Glomerular visceral epithelial cell (primary cell): ENCODE measurements at regions not wholly inside any gene's neighbourhood (a gene's known extent, or its start where the extent isn't known, plus 50 kb on each side); places are given as distances from the start of the nearest gene placed in this dataset.
"Not testable (repeated sequence)": the region's sequence is repeated elsewhere in the genome, so short reads cannot be mapped to it uniquely, and the experiment has no call there.

ENCODE experiments used
- DNase-seq: peaks from one replicate; pipeline ENCODE4 v3.0.0-alpha.2; 2016; ENCODE audit errors: extremely low spot score

DNA sequence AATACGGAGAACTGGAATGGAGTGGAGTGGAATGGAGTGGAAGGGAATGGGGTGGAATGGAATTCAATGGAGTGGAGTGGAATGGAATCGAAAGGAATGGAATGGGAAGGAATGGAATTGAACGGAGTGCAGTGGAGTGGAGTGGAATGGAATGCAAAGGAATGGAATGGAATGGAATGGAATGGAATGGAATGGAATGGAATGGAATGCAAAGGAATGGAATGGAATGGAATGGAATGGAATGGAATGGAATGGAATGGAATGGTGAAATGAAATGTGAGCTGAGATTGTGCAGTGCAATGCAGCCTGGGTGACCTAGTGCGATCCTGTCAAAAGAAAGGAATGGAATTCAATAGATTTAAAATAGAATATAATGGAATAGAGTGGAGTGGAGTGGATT lies 357.3 kb upstream of the WSB1 start:
- DNase-seq: not testable (repeated sequence)

DNA sequence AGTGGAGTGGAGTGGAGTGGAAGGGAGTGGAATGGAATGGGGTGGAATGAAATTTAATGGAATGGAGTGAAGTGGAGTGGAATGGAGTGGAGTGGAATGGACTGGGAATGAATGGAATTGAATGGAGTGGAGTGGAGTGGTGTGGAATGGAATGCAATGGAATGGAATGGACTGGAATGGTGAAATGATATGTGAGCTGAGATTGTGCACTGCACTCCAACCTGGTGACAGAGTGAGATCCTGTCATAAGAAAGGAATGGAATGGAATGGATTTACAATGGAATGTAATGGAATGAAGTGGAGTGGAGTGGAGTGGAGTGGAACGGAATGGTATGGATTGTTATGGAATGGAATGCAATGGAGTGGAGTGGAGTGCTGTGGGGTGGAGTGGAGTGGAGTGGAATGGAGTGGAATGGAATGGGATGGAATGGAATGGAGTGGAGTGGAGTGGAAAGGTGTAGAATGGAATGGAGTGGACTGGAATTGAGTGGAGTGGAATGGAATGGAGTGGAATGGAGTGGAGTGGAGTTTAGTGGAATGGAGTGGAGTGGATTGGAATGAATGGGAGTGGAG lies 356.1 kb upstream of the WSB1 start:
- DNase-seq: not testable (repeated sequence)

DNA sequence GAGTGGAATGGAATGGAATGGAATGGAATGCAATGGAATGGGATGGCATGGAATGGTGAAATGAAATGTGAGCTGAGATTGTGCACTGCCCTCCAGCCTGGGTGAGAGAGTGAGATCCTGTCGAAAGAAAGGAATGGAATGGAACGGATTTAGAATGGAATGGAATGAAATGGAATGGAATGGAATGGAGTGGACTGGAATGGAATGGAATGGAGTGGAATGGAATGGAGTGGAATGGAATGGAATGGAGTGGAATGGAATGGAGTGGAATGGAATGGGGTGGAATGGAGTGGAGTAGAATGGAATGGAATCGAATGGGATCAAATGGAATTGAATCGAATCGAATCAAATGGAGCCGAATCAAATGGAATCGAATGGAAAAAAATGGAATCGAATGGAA lies 354.2 kb upstream of the WSB1 start:
- not testable (repeated sequence) for DNase-seq

DNA sequence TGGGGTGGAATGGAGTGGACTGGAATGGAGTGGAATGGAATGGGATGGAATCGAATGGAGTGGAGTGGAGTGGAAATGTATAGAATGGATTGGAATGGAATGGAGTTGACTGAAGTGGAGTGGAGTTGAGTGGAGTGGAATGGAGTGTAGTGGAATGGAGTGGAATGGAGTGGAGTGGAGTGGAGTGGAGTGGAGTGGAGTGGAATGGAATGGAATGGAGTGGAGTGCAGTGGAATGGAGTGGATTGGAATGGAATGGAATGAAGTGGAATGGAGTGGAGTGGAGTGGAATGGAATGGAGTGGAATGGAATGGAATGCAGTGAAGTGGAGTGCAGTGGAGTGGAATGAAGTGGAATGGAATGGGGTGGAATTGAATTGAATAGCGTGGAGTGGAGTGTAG lies 353.3 kb upstream of the WSB1 start:
- DNase-seq: not testable (repeated sequence)

DNA sequence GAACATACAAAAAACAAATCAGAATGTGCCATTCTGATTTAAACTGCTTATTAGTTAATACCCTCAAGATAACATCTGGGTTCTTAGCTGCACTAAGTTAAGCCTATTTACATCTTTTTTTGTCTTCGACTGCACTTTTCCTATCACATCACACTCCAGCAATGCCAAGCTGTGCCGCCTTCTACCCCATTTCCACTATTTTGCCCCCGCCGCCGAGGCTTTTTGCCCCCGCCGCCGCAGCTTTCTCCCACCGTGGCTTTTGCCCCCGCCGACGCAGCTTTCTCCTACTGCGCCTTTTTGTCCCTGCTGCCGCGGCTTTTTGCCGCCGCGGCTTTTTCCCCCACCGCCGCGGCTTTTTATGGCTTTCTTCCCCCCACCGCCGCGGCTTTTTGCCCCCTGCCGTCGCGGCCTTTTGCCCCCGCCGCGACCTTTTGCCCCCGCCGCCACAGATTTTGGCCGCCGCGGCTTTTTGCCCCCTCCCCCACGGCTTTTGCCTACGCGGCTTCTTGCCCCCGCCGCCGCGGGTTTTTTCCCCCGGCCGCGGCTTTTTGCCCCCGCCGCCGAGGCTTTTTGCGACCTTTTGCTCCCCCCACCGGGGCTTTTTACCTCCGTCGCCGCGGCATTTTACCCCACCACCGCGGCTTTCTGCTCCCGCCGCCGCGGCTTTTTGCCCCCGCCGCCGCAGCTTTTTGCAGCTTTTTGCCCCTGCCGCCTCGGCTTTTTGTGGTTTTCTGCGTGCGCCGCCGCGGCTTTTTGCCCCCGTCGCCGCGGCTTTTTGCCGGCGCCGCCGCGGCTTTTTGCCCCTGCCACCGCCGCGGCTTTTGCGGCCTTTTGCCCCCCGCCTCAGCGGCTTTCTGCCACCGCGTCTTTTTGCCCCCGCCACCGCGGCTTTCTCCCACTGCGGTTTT lies 331.4 kb upstream of the WSB1 start:
- no peak for DNase-seq

DNA sequence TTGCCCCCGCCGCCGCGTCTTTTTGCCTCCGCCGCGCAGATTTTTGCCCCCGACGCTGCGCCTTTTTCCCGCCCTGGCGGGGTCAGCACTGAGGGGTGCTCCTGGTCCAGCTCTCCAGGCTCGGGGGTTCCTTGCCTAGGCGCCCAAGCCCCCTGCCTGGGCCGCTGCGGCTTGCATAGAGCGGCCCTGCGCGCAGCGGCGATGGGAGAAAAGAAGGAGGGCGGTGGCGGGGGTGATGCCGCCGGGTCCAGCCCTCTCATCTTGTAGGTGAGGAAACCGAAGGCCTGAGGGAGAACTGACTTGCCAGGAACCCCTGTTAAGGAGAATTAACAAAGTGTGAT lies 330.8 kb upstream of the WSB1 start:
- DNase-seq: no peak

DNA sequence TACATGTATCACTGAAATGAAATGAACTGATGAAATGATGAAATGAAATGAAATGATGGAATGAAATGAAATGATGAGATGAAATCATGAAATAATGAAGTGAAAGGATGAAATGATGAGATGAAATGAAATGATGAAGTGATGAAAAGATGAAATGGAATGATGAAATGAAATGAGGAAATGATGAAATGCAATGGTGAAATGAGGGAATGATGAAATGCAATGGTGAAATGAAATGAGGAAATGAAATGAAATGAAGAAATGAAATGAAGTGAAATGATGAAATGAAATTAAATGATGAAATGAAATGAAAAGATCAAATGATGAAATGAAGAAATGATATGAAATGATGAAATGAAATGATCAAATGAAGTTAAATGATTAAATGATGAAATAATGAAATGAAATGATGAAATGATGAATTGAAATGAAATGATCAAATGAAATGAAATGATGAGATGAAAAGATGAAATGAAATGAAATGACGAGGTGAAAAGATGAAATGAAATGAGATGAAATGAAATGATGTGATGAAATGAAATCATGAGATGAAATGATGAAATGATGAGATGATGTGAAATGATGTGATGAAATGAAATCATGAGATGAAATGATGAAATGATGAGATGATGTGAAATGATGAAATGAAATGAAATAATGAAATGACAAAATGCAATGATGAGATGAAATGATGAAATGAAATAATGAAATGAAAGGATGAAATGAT lies 327.9 kb upstream of the WSB1 start:
- not testable (repeated sequence) for DNase-seq

DNA sequence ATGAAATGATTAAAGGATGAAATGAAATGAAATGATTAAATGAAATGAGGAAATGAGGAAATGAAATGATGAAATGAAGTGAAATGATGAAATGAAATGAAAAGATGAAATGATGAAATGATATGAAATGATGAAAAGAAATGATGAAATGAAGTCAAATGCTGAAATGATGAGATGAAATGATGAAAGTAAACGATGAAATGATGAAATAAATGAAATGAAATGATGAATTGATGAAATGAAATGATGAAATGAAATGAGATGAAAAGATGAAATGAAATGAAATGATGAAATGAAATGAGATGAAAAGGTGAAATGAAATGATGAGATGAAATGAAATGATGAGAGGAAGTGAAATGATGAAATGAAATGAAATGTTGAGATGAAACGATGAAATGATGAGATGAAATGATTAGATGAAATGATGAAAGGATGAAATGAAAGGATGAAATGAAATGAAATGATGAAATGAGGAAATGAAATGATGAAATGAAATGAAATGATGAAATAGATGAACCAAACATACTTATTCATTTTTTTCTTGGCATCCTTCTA lies 327.2 kb upstream of the WSB1 start:
- not testable (repeated sequence) for DNase-seq

DNA sequence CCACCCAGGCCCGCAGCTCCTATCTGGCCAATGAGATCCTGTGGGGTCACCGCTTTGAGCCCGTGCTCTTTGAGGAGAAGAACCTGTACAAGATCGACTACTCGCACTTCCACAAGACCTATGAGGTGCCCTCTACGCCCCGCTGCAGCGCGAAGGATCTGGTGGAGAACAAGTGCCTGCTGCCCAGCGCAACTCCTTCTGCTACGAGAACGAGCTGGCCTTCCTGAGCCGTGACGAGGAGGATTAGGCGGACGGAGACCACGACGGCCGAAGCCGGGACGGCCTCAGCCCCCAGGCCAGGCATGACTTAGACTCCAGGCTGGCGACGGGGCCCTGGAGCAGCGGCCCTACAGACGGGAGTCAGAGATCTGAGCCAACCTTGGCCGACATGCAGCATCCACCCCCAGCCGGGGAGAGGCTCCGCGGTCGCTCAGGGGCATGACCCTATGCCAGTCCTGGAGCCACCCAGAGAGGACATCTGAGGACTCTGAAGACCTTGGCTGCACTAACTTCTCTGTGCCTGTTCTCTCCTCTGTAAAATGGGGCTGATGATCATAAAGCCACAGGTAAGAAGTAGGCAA lies 312.0 kb upstream of the WSB1 start:
- not testable (repeated sequence) for DNase-seq

DNA sequence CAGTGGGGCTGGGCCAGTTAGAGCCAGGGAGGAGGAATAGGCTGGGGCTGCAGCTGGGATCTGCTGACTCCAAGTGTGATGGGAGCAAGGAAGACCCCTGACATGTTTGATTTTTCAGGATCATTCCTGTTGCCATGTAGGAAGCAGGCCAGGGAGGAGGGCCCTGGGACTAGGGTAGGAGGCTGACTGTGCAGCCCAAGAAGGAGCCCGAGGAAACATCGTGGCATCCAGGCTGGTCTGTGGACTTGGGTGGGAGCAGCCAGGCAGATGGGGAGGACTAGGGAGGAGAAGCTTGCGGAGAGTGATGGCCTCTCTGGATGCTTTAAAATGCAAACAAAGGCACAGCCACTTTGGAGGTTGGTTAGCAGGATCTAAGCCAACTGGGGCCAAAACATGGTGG lies 311.4 kb upstream of the WSB1 start:
- DNase-seq: not testable (repeated sequence)

DNA sequence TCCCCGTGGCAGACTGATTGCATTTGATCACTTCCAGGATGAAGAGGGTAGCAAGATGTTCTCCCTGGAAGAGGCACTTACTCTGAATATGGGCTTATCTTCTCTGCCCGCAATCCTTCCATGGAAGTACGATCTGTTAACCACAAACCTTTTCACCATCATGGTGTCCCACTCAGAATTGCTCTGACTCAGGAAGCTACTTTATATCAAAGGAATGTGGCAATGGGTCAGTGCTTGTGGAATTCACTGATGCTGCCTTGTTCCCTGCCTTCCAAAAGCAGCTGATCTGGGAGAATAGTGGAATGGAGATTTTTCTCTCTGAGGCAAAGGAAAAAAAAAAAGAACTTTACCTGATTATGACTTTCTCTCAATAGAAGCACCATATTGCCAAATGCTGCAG lies 306.1 kb upstream of the WSB1 start:
- DNase-seq: peak; percentile 33

DNA sequence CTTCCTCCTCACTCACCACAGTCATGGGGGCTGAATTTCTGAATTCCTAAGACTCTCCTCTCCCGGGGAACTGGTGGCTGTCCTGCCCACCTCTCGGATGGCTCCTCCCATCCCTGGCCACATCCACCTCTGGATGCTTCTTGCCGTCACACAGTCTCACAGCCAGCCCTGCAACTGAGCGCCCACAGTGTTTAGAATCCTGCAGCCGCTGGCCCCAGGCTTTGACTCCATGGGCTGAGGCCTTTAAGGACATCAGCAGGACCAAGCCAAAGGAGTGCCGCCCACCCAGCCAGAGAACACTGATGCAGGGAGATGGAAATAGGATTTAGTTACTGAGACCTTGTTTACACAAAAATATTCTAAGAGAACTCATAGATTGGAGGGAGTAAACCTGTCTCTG lies 299.3 kb upstream of the WSB1 start:
- DNase-seq: not testable (repeated sequence)

DNA sequence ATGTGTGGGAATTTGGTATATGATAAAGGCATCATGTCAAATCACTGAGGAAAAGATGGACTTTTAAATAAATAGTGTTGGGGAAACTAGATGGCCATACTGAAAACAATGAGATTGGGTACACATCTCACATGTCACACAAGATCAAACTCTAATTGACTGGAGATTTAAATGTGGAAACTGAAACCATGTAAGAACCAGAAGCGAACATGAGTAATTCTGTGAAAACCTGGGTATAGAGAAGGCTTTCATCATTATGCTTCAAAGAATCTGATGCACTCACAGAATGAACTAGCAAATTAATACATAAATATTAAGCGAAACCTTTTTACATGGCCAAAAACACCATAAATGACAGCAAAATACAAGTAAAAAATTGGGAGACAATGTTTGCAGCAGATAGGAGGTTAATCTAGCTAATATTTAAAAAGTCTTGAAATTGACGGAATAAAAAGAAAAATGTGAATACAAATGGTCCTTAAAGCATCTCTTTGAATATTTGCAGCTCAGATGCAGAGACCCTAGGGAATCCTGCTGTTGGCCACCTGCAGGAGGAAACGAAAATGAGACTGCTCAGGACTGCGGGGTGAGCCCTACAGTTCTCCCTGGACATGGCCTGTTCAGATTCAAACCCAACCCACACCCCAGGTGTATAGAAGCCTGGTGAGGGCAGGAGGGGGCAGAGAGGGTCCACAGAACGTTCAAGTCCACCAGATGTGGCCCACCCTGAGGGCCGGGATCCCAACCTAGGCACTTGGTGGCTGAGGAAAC lies 297.6 kb upstream of the WSB1 start:
- DNase-seq: not testable (repeated sequence)

DNA sequence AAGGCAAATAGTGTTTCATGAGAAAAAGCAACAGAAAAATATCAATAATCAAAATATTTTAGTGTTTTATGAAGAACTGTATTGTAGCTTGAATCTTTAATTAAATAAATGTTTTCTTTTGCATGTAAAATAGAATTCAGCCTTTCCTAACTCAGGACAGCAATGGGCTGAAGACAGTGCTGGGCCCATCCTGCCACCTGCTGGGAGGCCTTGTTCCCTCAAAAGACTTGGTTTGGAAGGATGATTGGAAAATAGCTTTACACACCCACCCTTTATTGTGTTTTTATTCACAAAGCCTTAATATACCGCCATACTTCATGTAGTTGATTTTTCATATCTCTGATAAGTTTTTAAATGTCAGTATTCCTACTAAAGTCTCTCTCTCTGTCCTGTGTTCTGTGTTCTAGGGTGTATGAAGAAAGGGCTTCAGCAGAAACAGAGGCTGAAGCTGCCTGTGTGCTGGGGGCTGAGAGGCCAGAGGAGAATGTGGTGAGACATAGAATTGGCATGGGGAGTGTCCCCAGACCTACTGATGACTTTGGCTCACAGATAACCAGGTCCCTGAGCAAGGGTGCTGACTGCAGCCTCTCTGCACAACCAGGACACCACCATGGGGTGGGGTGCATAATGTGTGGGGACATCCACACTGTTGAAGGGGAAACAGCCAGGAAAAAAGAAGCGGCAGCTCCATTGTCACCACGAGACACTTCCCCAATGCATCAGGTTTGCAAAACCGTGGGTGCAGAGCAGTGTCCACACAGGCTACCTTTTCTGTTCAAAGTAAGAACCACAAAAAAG lies 286.0 kb upstream of the WSB1 start:
- DNase-seq: not testable (repeated sequence)

DNA sequence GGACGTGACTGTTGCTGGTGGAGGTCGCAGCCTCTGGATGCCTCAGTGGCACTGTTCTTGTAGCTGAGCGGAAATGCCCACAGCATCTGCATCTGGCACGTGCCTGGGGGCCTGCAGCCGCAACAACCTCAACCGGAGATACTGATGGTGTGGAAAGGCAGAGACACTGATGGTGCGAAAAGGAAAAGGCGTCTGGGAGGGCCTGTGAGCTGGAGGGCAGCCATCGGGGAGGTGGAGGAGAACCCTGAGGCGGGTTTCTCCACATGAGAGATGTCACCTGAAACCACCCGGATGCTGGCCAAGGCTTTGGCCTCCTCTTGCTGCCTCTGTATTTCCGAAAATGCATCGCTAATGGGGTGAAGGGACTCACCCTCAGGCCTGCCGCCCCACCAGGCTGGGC lies 284.8 kb upstream of the WSB1 start:
- DNase-seq: no peak

DNA sequence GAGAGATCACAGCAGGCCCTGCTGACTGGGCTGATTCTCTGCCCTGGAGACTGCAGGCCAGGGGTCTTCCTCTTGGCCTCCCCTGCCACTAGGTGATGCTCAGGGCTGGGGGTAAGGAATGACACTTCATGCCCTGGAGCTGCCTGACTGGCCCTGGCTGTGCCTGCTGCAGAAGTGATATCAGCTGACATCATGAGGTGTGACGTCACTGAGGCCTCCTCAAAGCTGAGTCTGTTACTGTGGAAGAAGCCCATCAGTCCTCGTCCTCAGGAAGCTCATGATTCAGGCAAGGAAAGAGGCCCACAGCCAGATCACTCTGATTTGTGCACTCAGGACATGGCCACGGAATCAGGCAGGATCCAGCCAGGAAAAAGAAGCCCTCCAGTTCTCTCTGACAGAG lies 283.8 kb upstream of the WSB1 start:
- not testable (repeated sequence) for DNase-seq

DNA sequence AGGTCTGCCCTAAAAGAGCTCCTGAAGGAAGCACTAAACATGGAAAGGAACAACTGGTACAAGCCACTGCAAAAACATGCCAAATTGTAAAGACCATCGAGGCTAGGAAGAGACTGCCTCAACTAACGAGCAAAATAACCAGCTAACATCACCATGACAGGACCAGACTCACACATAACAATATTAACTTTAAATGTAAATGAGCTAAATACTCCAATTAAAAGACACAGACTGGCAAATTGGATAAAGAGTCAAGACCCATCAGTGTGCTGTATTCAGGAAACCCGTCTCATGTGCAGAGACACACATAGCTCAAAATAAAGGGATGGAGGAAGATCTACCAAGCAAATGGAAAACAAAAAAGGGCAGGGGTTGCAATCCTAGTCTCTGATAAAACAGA lies 263.4 kb upstream of the WSB1 start:
- DNase-seq: not testable (repeated sequence)

DNA sequence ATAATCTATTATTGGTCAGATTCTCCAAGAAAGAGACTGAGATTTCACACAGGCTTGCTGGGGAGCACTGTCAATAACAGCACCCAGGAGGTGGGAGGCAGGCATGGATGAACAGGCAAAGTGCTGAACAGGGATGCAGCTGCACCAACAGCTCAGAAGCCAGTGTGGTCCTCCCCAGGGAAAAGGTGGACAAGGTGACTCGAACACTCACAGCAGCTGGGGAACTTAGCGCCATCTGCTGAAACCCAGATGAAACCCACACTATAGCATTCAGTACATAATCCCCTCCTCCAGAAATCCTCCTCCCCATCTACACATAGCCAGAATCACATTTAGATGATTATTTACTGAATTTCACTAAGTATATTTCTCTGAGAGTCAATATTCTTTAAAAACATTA lies 255.2 kb upstream of the WSB1 start:
- DNase-seq: no peak

DNA sequence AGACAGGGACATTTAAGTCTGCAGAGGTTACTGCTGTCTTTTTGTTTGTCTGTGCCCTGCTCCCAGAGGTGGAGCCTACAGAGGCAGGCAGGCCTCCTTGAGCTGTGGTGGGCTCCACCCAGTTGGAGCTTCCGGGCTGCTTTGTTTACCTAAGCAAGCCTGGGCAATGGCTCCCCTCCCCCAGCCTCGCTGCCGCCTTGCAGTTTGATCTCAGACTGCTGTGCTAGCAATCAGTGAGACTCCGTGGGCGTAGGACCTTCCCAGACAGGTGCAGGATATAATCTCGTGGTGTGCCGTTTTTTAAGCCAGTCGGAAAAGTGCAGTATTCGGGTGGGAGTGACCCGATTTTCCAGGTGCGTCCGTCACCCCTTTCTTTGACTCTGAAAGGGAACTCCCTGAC lies 248.9 kb upstream of the WSB1 start:
- not testable (repeated sequence) for DNase-seq

DNA sequence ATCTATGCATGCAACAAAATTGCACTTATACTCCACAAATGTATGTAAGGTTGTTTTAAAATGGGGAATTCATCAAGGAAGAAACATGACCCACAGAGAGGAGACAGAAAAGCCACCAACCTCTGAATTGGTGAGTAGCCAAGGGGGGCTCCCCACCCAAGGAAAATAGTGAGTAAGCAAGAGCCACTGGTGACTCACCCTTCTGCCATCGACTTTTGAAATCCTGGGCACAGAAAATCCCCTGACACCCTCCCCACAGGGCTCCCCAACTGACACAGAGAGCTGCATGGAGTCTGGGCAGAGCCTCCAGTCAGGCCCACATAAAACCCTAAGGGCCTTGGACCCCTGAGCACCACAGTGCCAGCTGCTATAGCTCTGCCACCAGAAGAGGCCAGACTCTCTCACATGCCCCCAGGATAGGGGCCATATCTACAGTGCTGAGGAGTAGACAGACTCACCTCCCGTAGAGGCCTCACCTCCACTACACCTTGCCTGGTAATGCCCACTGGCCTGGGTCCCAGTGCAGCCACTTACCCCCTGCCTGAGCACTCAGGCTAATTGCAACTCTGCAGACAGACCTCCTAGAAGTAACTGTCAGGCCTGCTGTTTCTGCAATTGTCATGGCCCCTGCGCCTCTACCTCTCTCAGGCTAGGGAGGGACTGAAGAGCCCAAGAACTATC lies 244.7 kb upstream of the WSB1 start:
- DNase-seq: peak; percentile 1
